ENCODE measurements at regions not wholly inside any gene's neighbourhood (a gene's known extent, or its start where the extent isn't known, plus 50 kb on each side); places are given as distances from the start of the nearest gene placed in this dataset.

DNA sequence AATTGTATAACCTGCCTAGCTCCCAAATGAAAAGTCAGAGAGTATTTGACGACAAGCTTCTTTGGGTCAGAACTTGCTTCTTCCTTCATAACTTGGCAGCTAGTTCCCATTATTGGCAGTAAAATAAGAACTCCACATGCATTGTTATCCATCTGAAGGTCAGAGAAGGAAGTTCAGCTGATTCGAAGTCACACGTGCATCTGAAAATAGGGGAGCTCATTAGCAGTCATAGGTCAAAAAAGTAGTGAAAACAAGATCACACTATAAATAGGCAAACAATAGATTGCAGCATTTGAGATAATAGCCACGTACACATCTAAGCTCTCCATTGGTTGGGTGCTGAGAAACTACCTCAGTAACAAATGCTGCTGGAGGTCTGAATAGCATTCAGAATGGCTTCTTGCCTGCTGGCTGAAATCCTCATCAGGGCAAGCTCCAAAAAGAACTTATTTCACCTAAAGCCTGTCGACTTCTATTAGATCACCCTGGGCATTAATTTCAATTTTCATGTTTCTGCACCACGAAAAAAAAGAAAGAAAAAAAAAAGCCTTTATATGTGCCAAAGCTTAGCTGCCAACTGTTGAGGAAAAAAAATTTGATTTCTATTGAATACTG is 1492.9 kb upstream of the CELF4 start:
- H3K4me1 Mint-ChIP-seq: no peaks in the 10 kb centered on the region
- H3K27me3 Mint-ChIP-seq: no peaks in the 10 kb centered on the region
- Histone ChIP-seq H3K4me1 (ENCODE audit: control insufficient read depth in 1 of 2, extremely low read depth in 1 of 2, insufficient read depth in 2 of 2, low read length in 2 of 2) (no peaks in the 10 kb centered on the region), H3K4me3 (ENCODE audit: control insufficient read depth in 1 of 2, extremely low read depth in 1 of 2, low read length in 1 of 2) (no peak overlapping the region), H3K9me3 (no peaks in the 10 kb centered on the region), H3K27ac (ENCODE audit: low read length) (no peak overlapping the region), H3K36me3 (ENCODE audit: control insufficient read depth in 2 of 2, extremely low read depth in 1 of 2, insufficient read depth in 1 of 2, low read length in 1 of 2) (no peaks in the 10 kb centered on the region), H3K27me3 (replicated peaks in 1 of 2; ENCODE audit: control insufficient read depth in 2 of 2, extremely low read depth in 1 of 2, insufficient read depth in 2 of 2, low read length in 1 of 2) (no peaks in the 10 kb centered on the region)
- ATAC-seq (replicated peaks in 1 of 4) (no peak), DNase-seq (no peak)
- H3K9me3 Mint-ChIP-seq: peaks cover 0 to 11% (median 4%) of the 10 kb centered on the region in 3 donors
- 67% methylated on average over 1 of the region's 6 CpGs for WGBS (ENCODE audit: insufficient coverage)
- POLR2A ChIA-PET: no interaction called here
- H3K27ac Mint-ChIP-seq: no peak overlapping the region
- no peaks in the 10 kb centered on the region for H3K36me3 Mint-ChIP-seq
- CTCF ChIA-PET: no interaction called here
- no peak overlapping the region for H3K4me3 Mint-ChIP-seq

DNA sequence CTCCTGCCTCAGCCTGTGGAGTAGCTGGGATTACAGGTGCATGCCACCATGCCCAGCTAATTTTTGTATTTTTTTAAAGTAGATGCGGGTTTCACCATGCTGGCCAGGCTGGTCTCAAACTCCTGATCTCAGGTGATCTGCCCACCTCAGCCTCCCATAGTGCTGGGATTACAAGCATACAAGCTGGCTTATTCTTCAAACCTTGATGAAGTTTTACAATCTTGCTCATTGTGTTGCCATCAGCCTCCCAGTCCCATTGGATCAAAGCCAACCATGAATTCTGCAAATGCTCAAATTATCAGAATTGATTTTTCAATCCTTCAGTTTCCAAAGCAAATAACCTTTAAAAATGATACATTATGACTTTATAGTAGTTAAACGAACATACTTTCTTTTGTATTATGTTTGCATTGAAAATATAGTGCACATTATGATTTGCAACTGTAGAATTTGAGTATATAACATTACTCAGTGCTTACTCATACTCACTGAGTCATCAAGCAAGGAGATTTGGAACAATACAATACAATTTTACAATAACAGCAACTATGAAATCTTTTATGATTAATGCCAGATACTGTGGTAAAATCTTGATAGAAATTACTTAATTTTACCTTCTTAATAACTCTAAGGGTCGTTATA is 1491.9 kb upstream of the CELF4 start:
- H3K27me3 ChIP-seq (replicated peaks in 1 of 2; ENCODE audit: control insufficient read depth in 2 of 2, extremely low read depth in 1 of 2, insufficient read depth in 2 of 2, low read length in 1 of 2): no peaks in the 10 kb centered on the region
- H3K9me3 Mint-ChIP-seq: peaks cover 0 to 11% (median 2%) of the 10 kb centered on the region in 3 donors
- no peak overlapping the region for H3K4me3 ChIP-seq (ENCODE audit: control insufficient read depth in 1 of 2, extremely low read depth in 1 of 2, low read length in 1 of 2)
- WGBS (ENCODE audit: insufficient coverage): 86% methylated on average over 1 of the region's 3 CpGs
- H3K36me3 Mint-ChIP-seq: no peaks in the 10 kb centered on the region
- no peaks in the 10 kb centered on the region for H3K4me1 ChIP-seq (ENCODE audit: control insufficient read depth in 1 of 2, extremely low read depth in 1 of 2, insufficient read depth in 2 of 2, low read length in 2 of 2)
- H3K27ac ChIP-seq (ENCODE audit: low read length): no peak overlapping the region
- ATAC-seq (replicated peaks in 1 of 4): no peak
- H3K4me3 Mint-ChIP-seq: no peak overlapping the region
- H3K4me1 Mint-ChIP-seq: no peaks in the 10 kb centered on the region
- H3K27me3 Mint-ChIP-seq: no peaks in the 10 kb centered on the region
- DNase-seq: no peak
- no peak overlapping the region for H3K27ac Mint-ChIP-seq
- ChIA-PET POLR2A (no interaction called here), CTCF (no interaction called here)
- no peaks in the 10 kb centered on the region for H3K36me3 ChIP-seq (ENCODE audit: control insufficient read depth in 2 of 2, extremely low read depth in 1 of 2, insufficient read depth in 1 of 2, low read length in 1 of 2)
- H3K9me3 ChIP-seq: no peaks in the 10 kb centered on the region

DNA sequence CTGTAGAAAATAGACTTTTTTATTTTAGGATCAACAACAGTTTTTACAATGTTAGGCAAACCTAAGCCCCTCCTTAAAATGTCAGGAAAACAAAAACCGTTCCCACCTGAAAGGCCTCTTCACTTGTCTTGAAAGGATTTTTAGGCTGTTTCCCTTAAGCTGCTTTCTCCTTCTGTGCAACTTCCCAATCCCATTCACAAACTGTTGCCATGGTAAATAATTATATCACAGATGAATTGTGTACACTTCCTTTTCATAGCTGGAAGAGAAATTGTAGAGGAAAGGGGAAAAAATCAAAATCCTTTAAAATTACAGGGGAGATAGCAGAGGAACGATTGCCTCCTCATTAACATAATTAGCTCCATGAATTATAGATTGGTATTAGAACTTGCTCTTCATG is 1488.0 kb upstream of the CELF4 start:
- Histone ChIP-seq H3K4me1 (ENCODE audit: control insufficient read depth in 1 of 2, extremely low read depth in 1 of 2, insufficient read depth in 2 of 2, low read length in 2 of 2) (no peaks in the 10 kb centered on the region), H3K27ac (ENCODE audit: low read length) (no peak overlapping the region), H3K4me3 (ENCODE audit: control insufficient read depth in 1 of 2, extremely low read depth in 1 of 2, low read length in 1 of 2) (no peak overlapping the region), H3K27me3 (replicated peaks in 1 of 2; ENCODE audit: control insufficient read depth in 2 of 2, extremely low read depth in 1 of 2, insufficient read depth in 2 of 2, low read length in 1 of 2) (no peaks in the 10 kb centered on the region), H3K36me3 (ENCODE audit: control insufficient read depth in 2 of 2, extremely low read depth in 1 of 2, insufficient read depth in 1 of 2, low read length in 1 of 2) (no peaks in the 10 kb centered on the region), H3K9me3 (no peaks in the 10 kb centered on the region)
- H3K36me3 Mint-ChIP-seq: no peaks in the 10 kb centered on the region
- no peak overlapping the region for H3K4me3 Mint-ChIP-seq
- peaks cover 0 to 21% (median 2%) of the 10 kb centered on the region in 3 donors for H3K9me3 Mint-ChIP-seq
- POLR2A ChIA-PET: no interaction called here
- H3K27me3 Mint-ChIP-seq: no peaks in the 10 kb centered on the region
- DNase-seq (no peak), ATAC-seq (replicated peaks in 1 of 4) (no peak)
- H3K4me1 Mint-ChIP-seq: no peaks in the 10 kb centered on the region
- no peak overlapping the region for H3K27ac Mint-ChIP-seq
- WGBS (ENCODE audit: insufficient coverage): no CpG with 5 or more reads among the region's 2 CpGs
- CTCF ChIA-PET: no interaction called here

DNA sequence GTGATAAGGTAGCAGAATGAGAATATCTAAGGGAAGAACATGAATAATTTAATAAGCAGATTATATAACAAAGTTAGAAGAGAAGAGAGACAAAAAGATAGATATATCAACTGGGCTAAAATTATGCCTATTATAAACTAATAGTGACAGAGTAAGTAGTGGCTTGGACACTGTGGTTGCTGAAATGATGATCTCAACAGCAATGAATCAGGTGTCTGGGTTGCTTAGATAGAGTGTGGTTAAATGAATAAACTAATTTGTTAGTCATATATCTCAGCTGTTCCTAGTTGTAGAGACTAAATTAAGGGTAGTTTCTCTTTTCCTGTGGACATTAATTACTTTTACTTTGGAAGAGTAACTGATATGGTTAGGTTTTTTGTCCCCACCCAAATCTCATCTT is 1485.4 kb upstream of the CELF4 start:
- POLR2A ChIA-PET: no interaction called here
- Mint-ChIP-seq H3K36me3 (no peaks in the 10 kb centered on the region), H3K27ac (no peak overlapping the region), H3K4me3 (no peak overlapping the region), H3K4me1 (no peaks in the 10 kb centered on the region), H3K27me3 (no peaks in the 10 kb centered on the region), H3K9me3 (peaks cover 0 to 19% (median 7%) of the 10 kb centered on the region in 3 donors)
- Histone ChIP-seq H3K36me3 (ENCODE audit: control insufficient read depth in 2 of 2, extremely low read depth in 1 of 2, insufficient read depth in 1 of 2, low read length in 1 of 2) (no peaks in the 10 kb centered on the region), H3K4me3 (ENCODE audit: control insufficient read depth in 1 of 2, extremely low read depth in 1 of 2, low read length in 1 of 2) (no peak overlapping the region), H3K27me3 (replicated peaks in 1 of 2; ENCODE audit: control insufficient read depth in 2 of 2, extremely low read depth in 1 of 2, insufficient read depth in 2 of 2, low read length in 1 of 2) (no peaks in the 10 kb centered on the region), H3K9me3 (no peaks in the 10 kb centered on the region), H3K27ac (ENCODE audit: low read length) (no peak overlapping the region), H3K4me1 (ENCODE audit: control insufficient read depth in 1 of 2, extremely low read depth in 1 of 2, insufficient read depth in 2 of 2, low read length in 2 of 2) (no peaks in the 10 kb centered on the region)
- CTCF ChIA-PET: no interaction called here
- no peak for ATAC-seq (replicated peaks in 1 of 4)
- no peak for DNase-seq

DNA sequence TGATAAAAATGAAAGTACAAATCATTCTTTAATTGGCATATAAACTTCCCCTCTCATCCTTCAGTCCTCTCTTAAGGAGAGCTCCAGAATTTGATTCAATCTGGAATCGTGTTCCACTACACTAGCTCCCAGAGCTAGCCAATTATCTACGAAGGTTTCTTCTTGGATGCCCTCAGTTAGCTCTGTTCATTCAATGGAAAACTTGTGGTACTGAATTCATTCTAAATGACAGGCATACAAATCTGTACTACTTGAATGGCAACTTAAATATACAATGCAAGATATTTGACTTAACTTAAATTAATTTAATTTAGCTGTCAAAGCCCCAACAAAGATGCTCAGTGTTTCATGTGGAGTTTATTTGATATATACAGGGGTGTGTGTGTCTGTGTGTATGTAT is 1474.2 kb upstream of the CELF4 start:
- ATAC-seq (replicated peaks in 1 of 4) (no peak), DNase-seq (no peak)
- whole genome bisulfite sequencing (ENCODE audit: insufficient coverage): 100% methylated on average over 1 of the region's 2 CpGs
- Mint-ChIP-seq H3K27me3 (no peaks in the 10 kb centered on the region), H3K4me3 (no peak overlapping the region), H3K9me3 (peaks cover 0 to 4% (median 4%) of the 10 kb centered on the region in 3 donors), H3K27ac (no peak overlapping the region), H3K36me3 (no peaks in the 10 kb centered on the region), H3K4me1 (no peaks in the 10 kb centered on the region)
- no peaks in the 10 kb centered on the region for H3K4me1 ChIP-seq (ENCODE audit: control insufficient read depth in 1 of 2, extremely low read depth in 1 of 2, insufficient read depth in 2 of 2, low read length in 2 of 2)
- H3K27ac ChIP-seq (ENCODE audit: low read length): no peak overlapping the region
- H3K4me3 ChIP-seq (ENCODE audit: control insufficient read depth in 1 of 2, extremely low read depth in 1 of 2, low read length in 1 of 2): no peak overlapping the region
- ChIA-PET POLR2A (interaction anchor here in 1 of 2 donors (0.6 kb wide), 1 partner anchor 39 kb away, joined by 7 read pairs; no protein-coding TSS in a partner anchor), CTCF (no interaction called here)
- H3K27me3 ChIP-seq (replicated peaks in 1 of 2; ENCODE audit: control insufficient read depth in 2 of 2, extremely low read depth in 1 of 2, insufficient read depth in 2 of 2, low read length in 1 of 2): no peaks in the 10 kb centered on the region
- H3K9me3 ChIP-seq: no peaks in the 10 kb centered on the region
- H3K36me3 ChIP-seq (ENCODE audit: control insufficient read depth in 2 of 2, extremely low read depth in 1 of 2, insufficient read depth in 1 of 2, low read length in 1 of 2): no peaks in the 10 kb centered on the region

DNA sequence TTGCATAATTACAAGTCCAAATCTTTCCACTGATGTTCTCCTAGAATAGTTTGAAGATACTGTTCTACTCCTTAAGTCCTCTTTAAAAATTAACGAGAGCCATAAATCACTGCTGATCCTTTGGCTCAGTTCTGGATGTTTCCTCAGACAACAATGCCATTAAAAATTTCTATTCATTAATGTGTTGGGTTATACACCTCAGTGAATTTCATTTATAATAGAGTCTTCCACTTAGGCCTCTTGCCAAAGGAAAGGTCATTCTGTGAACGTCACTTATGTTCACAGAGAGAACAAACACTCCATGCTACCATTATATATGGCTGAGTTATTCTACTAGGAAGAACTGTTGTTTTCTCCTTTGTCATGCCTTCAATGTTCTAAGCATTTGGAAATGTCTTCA is 1472.3 kb upstream of the CELF4 start:
- Mint-ChIP-seq H3K4me1 (no peaks in the 10 kb centered on the region), H3K27me3 (no peaks in the 10 kb centered on the region), H3K9me3 (peaks cover 0 to 7% (median 4%) of the 10 kb centered on the region in 3 donors), H3K36me3 (no peaks in the 10 kb centered on the region), H3K27ac (no peak overlapping the region), H3K4me3 (no peak overlapping the region)
- POLR2A ChIA-PET: no interaction called here
- ATAC-seq (replicated peaks in 1 of 4): no peak
- DNase-seq: no peak
- WGBS (ENCODE audit: insufficient coverage): no CpG with 5 or more reads among the region's 2 CpGs
- Histone ChIP-seq H3K36me3 (ENCODE audit: control insufficient read depth in 2 of 2, extremely low read depth in 1 of 2, insufficient read depth in 1 of 2, low read length in 1 of 2) (no peaks in the 10 kb centered on the region), H3K27me3 (replicated peaks in 1 of 2; ENCODE audit: control insufficient read depth in 2 of 2, extremely low read depth in 1 of 2, insufficient read depth in 2 of 2, low read length in 1 of 2) (no peaks in the 10 kb centered on the region), H3K9me3 (no peaks in the 10 kb centered on the region), H3K27ac (ENCODE audit: low read length) (no peak overlapping the region), H3K4me1 (ENCODE audit: control insufficient read depth in 1 of 2, extremely low read depth in 1 of 2, insufficient read depth in 2 of 2, low read length in 2 of 2) (no peaks in the 10 kb centered on the region), H3K4me3 (ENCODE audit: control insufficient read depth in 1 of 2, extremely low read depth in 1 of 2, low read length in 1 of 2) (no peak overlapping the region)
- CTCF ChIA-PET: no interaction called here

DNA sequence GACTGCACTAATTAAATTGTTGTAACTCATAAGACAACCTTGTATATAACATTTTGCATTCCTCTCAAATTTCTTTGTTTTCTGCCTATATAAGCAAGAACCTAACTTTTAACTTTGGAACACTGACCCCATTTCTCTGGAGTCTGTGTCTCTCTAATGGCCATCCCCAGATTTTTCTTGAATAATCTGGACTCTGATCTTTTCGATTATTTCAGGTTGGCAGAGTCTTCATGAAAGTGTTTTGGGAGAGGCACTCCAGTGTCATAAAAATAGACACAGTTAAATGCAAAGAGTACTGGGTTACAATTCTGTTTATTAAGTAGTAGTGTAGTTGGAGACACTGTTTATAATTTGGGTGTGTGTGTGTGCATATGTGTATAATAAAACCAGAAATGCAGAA is 1467.7 kb upstream of the CELF4 start:
- no peak overlapping the region for H3K27ac ChIP-seq (ENCODE audit: low read length)
- no peaks in the 10 kb centered on the region for H3K4me1 Mint-ChIP-seq
- WGBS (ENCODE audit: insufficient coverage): no CpG with 5 or more reads among the region's 1 CpG
- H3K27me3 ChIP-seq (replicated peaks in 1 of 2; ENCODE audit: control insufficient read depth in 2 of 2, extremely low read depth in 1 of 2, insufficient read depth in 2 of 2, low read length in 1 of 2): no peaks in the 10 kb centered on the region
- no peaks in the 10 kb centered on the region for H3K36me3 ChIP-seq (ENCODE audit: control insufficient read depth in 2 of 2, extremely low read depth in 1 of 2, insufficient read depth in 1 of 2, low read length in 1 of 2)
- POLR2A ChIA-PET: no interaction called here
- H3K4me3 Mint-ChIP-seq: no peak overlapping the region
- H3K4me1 ChIP-seq (ENCODE audit: control insufficient read depth in 1 of 2, extremely low read depth in 1 of 2, insufficient read depth in 2 of 2, low read length in 2 of 2): no peaks in the 10 kb centered on the region
- no peaks in the 10 kb centered on the region for H3K9me3 ChIP-seq
- CTCF ChIA-PET: no interaction called here
- ATAC-seq (replicated peaks in 1 of 4) (no peak), DNase-seq (no peak)
- no peaks in the 10 kb centered on the region for H3K36me3 Mint-ChIP-seq
- peaks cover 0 to 4% (median 3%) of the 10 kb centered on the region in 3 donors for H3K9me3 Mint-ChIP-seq
- H3K4me3 ChIP-seq (ENCODE audit: control insufficient read depth in 1 of 2, extremely low read depth in 1 of 2, low read length in 1 of 2): no peak overlapping the region
- H3K27ac Mint-ChIP-seq: no peak overlapping the region
- no peaks in the 10 kb centered on the region for H3K27me3 Mint-ChIP-seq

Measured in T-cell (primary cell).